ENCODE measurements at regions not wholly inside any gene's neighbourhood (a gene's known extent, or its start where the extent isn't known, plus 50 kb on each side); places are given as distances from the start of the nearest gene placed in this dataset.

- no peak for DNase-seq (ENCODE audit: low read depth)
- H3K4me3 ChIP-seq (ENCODE audit: low read depth, low read length): no peak overlapping the region
- TF ChIP-seq POLR2A (IDR thresholded peaks at IDR 0.05; ENCODE audit: extremely low read depth, insufficient read length): no peak
- no peak for TF ChIP-seq MAX (IDR thresholded peaks at IDR 0.05; ENCODE audit: low read depth, low read length)
- TF ChIP-seq CTCF (IDR thresholded peaks at IDR 0.05; ENCODE audit: low read depth, low read length): no peak
- TF ChIP-seq MYC (IDR thresholded peaks at IDR 0.05; ENCODE audit: low read depth, low read length): no peak
Observed at GRCh38 chr20:22370137-22370536, 214.2 kb downstream of the FOXA2 start.

GRCh38 chr20:22369100-22369499 is 215.3 kb downstream of the FOXA2 start:
- no peak overlapping the region for H3K4me3 ChIP-seq (ENCODE audit: low read depth, low read length)
- DNase-seq (ENCODE audit: low read depth): no peak
- TF ChIP-seq POLR2A (IDR thresholded peaks at IDR 0.05; ENCODE audit: extremely low read depth, insufficient read length) (no peak), CTCF (IDR thresholded peaks at IDR 0.05; ENCODE audit: low read depth, low read length) (no peak), MYC (IDR thresholded peaks at IDR 0.05; ENCODE audit: low read depth, low read length) (no peak), MAX (IDR thresholded peaks at IDR 0.05; ENCODE audit: low read depth, low read length) (no peak)

- DNase-seq (ENCODE audit: low read depth): peak; percentile 37
Observed at GRCh38 chr20:22368235-22368634, 216.1 kb downstream of the FOXA2 start.

GRCh38 chr20:22366631-22367030 is 217.7 kb downstream of the FOXA2 start:
- H3K4me3 ChIP-seq (ENCODE audit: low read depth, low read length): no peak overlapping the region
- DNase-seq (ENCODE audit: low read depth): no peak
- TF ChIP-seq POLR2A (IDR thresholded peaks at IDR 0.05; ENCODE audit: extremely low read depth, insufficient read length) (no peak), CTCF (IDR thresholded peaks at IDR 0.05; ENCODE audit: low read depth, low read length) (no peak), MYC (IDR thresholded peaks at IDR 0.05; ENCODE audit: low read depth, low read length) (no peak), MAX (IDR thresholded peaks at IDR 0.05; ENCODE audit: low read depth, low read length) (no peak)

More at GRCh38 chr20:22368235-22368634, 216.1 kb downstream of the FOXA2 start:
- no peak for TF ChIP-seq CTCF (IDR thresholded peaks at IDR 0.05; ENCODE audit: low read depth, low read length)
- no peak for TF ChIP-seq MYC (IDR thresholded peaks at IDR 0.05; ENCODE audit: low read depth, low read length)
- TF ChIP-seq MAX (IDR thresholded peaks at IDR 0.05; ENCODE audit: low read depth, low read length): no peak
- TF ChIP-seq POLR2A (IDR thresholded peaks at IDR 0.05; ENCODE audit: extremely low read depth, insufficient read length): no peak
- H3K4me3 ChIP-seq (ENCODE audit: low read depth, low read length): no peak overlapping the region

GRCh38 chr20:22354647-22355046 is 229.7 kb downstream of the FOXA2 start:
- TF ChIP-seq CTCF (IDR thresholded peaks at IDR 0.05; ENCODE audit: low read depth, low read length) (no peak), POLR2A (IDR thresholded peaks at IDR 0.05; ENCODE audit: extremely low read depth, insufficient read length) (no peak), MAX (IDR thresholded peaks at IDR 0.05; ENCODE audit: low read depth, low read length) (no peak), MYC (IDR thresholded peaks at IDR 0.05; ENCODE audit: low read depth, low read length) (no peak)
- no peak overlapping the region for H3K4me3 ChIP-seq (ENCODE audit: low read depth, low read length)
- DNase-seq (ENCODE audit: low read depth): no peak

- DNase-seq (ENCODE audit: low read depth): peak; percentile 64
- no peak for TF ChIP-seq POLR2A (IDR thresholded peaks at IDR 0.05; ENCODE audit: extremely low read depth, insufficient read length)
- TF ChIP-seq CTCF (IDR thresholded peaks at IDR 0.05; ENCODE audit: low read depth, low read length): no peak
- no peak for TF ChIP-seq MAX (IDR thresholded peaks at IDR 0.05; ENCODE audit: low read depth, low read length)
- no peak overlapping the region for H3K4me3 ChIP-seq (ENCODE audit: low read depth, low read length)
Observed at GRCh38 chr20:22353586-22353985, 230.8 kb downstream of the FOXA2 start.

Data from NB4 (cell line).